H1 (cell line): ENCODE measurements at regions not wholly inside any gene's neighbourhood (a gene's known extent, or its start where the extent isn't known, plus 50 kb on each side); places are given as distances from the start of the nearest gene placed in this dataset.

ENCODE experiments used
- CTCF ChIA-PET: fragments of 300-600 bp; sonication (Branson Sonifier 250); formaldehyde crosslinking; loops from one replicate; lab custom pipeline; 2021; ENCODE audit not compliant: partially characterized antibody; lab: Charles Lee
- POLR2A ChIA-PET: fragments of 300-600 bp; sonication (Branson Sonifier 250); formaldehyde crosslinking; loops from one replicate; lab custom pipeline; 2021; ENCODE audit warnings: inconsistent platforms; ENCODE audit not compliant: partially characterized antibody; lab: Charles Lee
- DNase-seq, 2 experiments: peaks; one replicate each; pipeline versions ENCODE4 v3.0.0 to v3.0.0-alpha.2; 2010 to 2022; ENCODE audit warnings: low spot score in 2 of 2, low read depth in 1 of 2, mixed read lengths in 1 of 2
- FAIRE-seq: peaks from 2 replicates; lab custom pipeline; 2011; peaks lifted over from hg19 to GRCh38; lab: Jason Lieb, UNC
- H2AFZ ChIP-seq: 2 replicates; pipeline ENCODE4 v1.8.1; 2012; ENCODE audit warnings: low read length, inconsistent platforms
- H2AK5ac ChIP-seq: 2 replicates; pipeline ENCODE4 v1.6.1; 2013; ENCODE audit warnings: low read depth, low read length
- H2BK120ac ChIP-seq: replicated peaks from 2 replicates; pipeline ENCODE3; 2013; ENCODE audit warnings: low read depth, low read length, inconsistent platforms
- H2BK12ac ChIP-seq: 2 replicates; pipeline ENCODE4 v1.6.1; 2013; ENCODE audit warnings: low read depth, low read length
- H2BK15ac ChIP-seq: 2 replicates; pipeline ENCODE4 v1.6.1; 2013; ENCODE audit warnings: low read length
- H2BK20ac ChIP-seq: 2 replicates; pipeline ENCODE4 v1.6.1; 2013; ENCODE audit warnings: low read length
- H2BK5ac ChIP-seq: 2 replicates; pipeline ENCODE4 v1.6.1; 2013; ENCODE audit warnings: low read depth, low read length
- H3K14ac ChIP-seq: 2 replicates; pipeline ENCODE4 v1.6.1; 2013; ENCODE audit warnings: inconsistent platforms; ENCODE audit not compliant: insufficient read length
- H3K18ac ChIP-seq: 2 replicates; pipeline ENCODE4 v1.6.1; 2013; ENCODE audit warnings: low read length; ENCODE audit errors: extremely low read depth
- H3K23ac ChIP-seq: 2 replicates; pipeline ENCODE4 v1.6.1; 2013; ENCODE audit warnings: inconsistent platforms; ENCODE audit not compliant: insufficient read length
- H3K23me2 ChIP-seq: 2 replicates; pipeline ENCODE4 v1.6.1; 2013; ENCODE audit warnings: low read depth, low read length
- H3K27ac ChIP-seq: 2 replicates; pipeline ENCODE4 v1.6.1; 2011; ENCODE audit warnings: low read depth, low read length, inconsistent platforms
- H3K27me3 ChIP-seq, 4 experiments: replicated peaks in 1 of 4; 1 replicate in 1 of 4; 2 replicates in 3 of 4; pipeline versions ENCODE4 v1.6.1 to v1.8.1; 2011 to 2013; ENCODE audit warnings: low read length in 3 of 4, mild to moderate bottlenecking in 3 of 4, inconsistent platforms in 2 of 4, mixed read lengths in 2 of 4, moderate library complexity in 1 of 4; ENCODE audit not compliant: control insufficient read depth in 3 of 4, insufficient read depth in 3 of 4; ENCODE audit errors: extremely low read depth in 1 of 4
- H3K36me3 ChIP-seq, 4 experiments: 2 replicates each; pipeline versions ENCODE4 v1.6.1 to v1.8.1; 2011 to 2013; ENCODE audit warnings: mild to moderate bottlenecking in 4 of 4, low read length in 3 of 4, moderate library complexity in 2 of 4, control low read depth in 1 of 4, inconsistent platforms in 1 of 4; ENCODE audit not compliant: insufficient read depth in 4 of 4, control insufficient read depth in 2 of 4
- H3K4ac ChIP-seq: replicated peaks from 2 replicates; pipeline ENCODE3; 2013; ENCODE audit warnings: low read length, low read depth, mixed read lengths, inconsistent platforms; ENCODE audit not compliant: insufficient read length
- H3K4me1 ChIP-seq, 4 experiments: replicated peaks in 1 of 4; 1 replicate in 1 of 4; 2 replicates in 3 of 4; pipeline versions ENCODE4 v1.6.1 to v1.8.1; 2011 to 2013; ENCODE audit warnings: low read length in 3 of 4, inconsistent platforms in 2 of 4, mixed read lengths in 1 of 4; ENCODE audit not compliant: insufficient read depth in 4 of 4, control insufficient read depth in 3 of 4
- H3K4me2 ChIP-seq, 2 experiments: 2 replicates each; pipeline versions ENCODE4 v1.6.1 to v1.8.1; 2011 to 2013; ENCODE audit warnings: low read depth in 2 of 2, low read length in 2 of 2, control low read depth in 1 of 2, inconsistent platforms in 1 of 2, mild to moderate bottlenecking in 1 of 2; ENCODE audit not compliant: insufficient read depth in 1 of 2
- H3K4me3 ChIP-seq, 4 experiments: fragments of 200-600, 300-600 bp in 1 of 4; sonication (generic), shearing (Covaris generic), sonication (Bioruptor Twin) in 1 of 4; 2 replicates each; pipeline versions ENCODE4 v1.5.1 to v1.8.1; 2011 to 2016; ENCODE audit warnings: low read length in 4 of 4, low read depth in 3 of 4, control low read depth in 2 of 4, inconsistent platforms in 2 of 4, mild to moderate bottlenecking in 2 of 4, mixed read lengths in 1 of 4, moderate library complexity in 1 of 4; ENCODE audit not compliant: insufficient read depth in 2 of 4; ENCODE audit errors: extremely low read depth in 1 of 4
- H3K56ac ChIP-seq: replicated peaks from 2 replicates; pipeline ENCODE3; 2013; ENCODE audit warnings: low read depth, mild to moderate bottlenecking, mixed read lengths, low read length, inconsistent platforms; ENCODE audit not compliant: insufficient read length
- H3K79me1 ChIP-seq: 2 replicates; pipeline ENCODE4 v1.6.1; 2013; ENCODE audit warnings: low read depth, low read length, control low read depth
- H3K79me2 ChIP-seq, 2 experiments: 2 replicates each; pipeline versions ENCODE4 v1.6.1 to v1.8.1; 2012 to 2013; ENCODE audit warnings: low read length in 2 of 2, mild to moderate bottlenecking in 2 of 2, inconsistent platforms in 1 of 2; ENCODE audit not compliant: insufficient read depth in 2 of 2, control insufficient read depth in 1 of 2
- H3K9ac ChIP-seq, 4 experiments: replicated peaks in 1 of 4; 1 replicate in 1 of 4; 2 replicates in 3 of 4; pipeline versions ENCODE4 v1.6.1 to v1.8.1; 2011 to 2013; ENCODE audit warnings: low read depth in 3 of 4, low read length in 3 of 4, control low read depth in 2 of 4, mild to moderate bottlenecking in 2 of 4, moderate library complexity in 2 of 4, inconsistent platforms in 1 of 4; ENCODE audit errors: extremely low read depth in 1 of 4
- H3K9me3 ChIP-seq, 2 experiments: 2 replicates each; pipeline versions ENCODE4 v1.6.1 to v1.8.1; 2012 to 2013; ENCODE audit warnings: mild to moderate bottlenecking in 2 of 2, moderate library complexity in 2 of 2, control low read depth in 1 of 2, inconsistent platforms in 1 of 2, low read depth in 1 of 2, low read length in 1 of 2, mixed read lengths in 1 of 2; ENCODE audit not compliant: insufficient read depth in 2 of 2
- H4K20me1 ChIP-seq, 2 experiments: replicated peaks in 1 of 2; 2 replicates each; pipeline versions ENCODE3 to v1.8.1; 2011 to 2013; ENCODE audit warnings: inconsistent platforms in 2 of 2, low read length in 2 of 2, mild to moderate bottlenecking in 1 of 2; ENCODE audit not compliant: insufficient read depth in 2 of 2, control insufficient read depth in 1 of 2
- H4K5ac ChIP-seq: 2 replicates; pipeline ENCODE4 v1.6.1; 2013; ENCODE audit warnings: low read length, low read depth, mixed read lengths, inconsistent platforms; ENCODE audit not compliant: insufficient read length
- H4K8ac ChIP-seq: 2 replicates; pipeline ENCODE4 v1.8.0; 2013; ENCODE audit warnings: mild to moderate bottlenecking, moderate library complexity, low read length, inconsistent platforms; ENCODE audit not compliant: insufficient read depth; ENCODE audit errors: extremely low read depth
- H4K91ac ChIP-seq: replicated peaks from 2 replicates; pipeline ENCODE3; 2013; ENCODE audit warnings: low read length, mixed read lengths, inconsistent platforms; ENCODE audit not compliant: insufficient read length
- CEBPB ChIP-seq: IDR thresholded peaks from 2 replicates; pipeline ENCODE4 v1.6.1; 2012; ENCODE audit warnings: low read depth, low read length
- NANOG ChIP-seq: IDR thresholded peaks from 2 replicates; pipeline ENCODE4 v1.6.1; 2011; ENCODE audit warnings: low read length, low read depth, mild to moderate bottlenecking, inconsistent platforms; ENCODE audit not compliant: insufficient read depth, poor library complexity, severe bottlenecking
- WGBS, 2 experiments: shearing (Covaris generic) in 1 of 2; methylation state at CpG; one replicate each; pipeline versions ENCODE4 v1.1.6 to v1.1.7; 2013 to 2015; ENCODE audit warnings: low lambda C conversion rate in 2 of 2, mixed read lengths in 2 of 2, inconsistent platforms in 1 of 2, low coverage in 1 of 2, missing lambda C conversion rate in 1 of 2; ENCODE audit not compliant: insufficient replicate concordance in 2 of 2, insufficient coverage in 1 of 2, insufficient read length in 1 of 2; ENCODE audit errors: extremely low coverage in 1 of 2, missing lambda C conversion rate in 1 of 2; 5-methylcytosine and 5-hydroxymethylcytosine counted together

DNA sequence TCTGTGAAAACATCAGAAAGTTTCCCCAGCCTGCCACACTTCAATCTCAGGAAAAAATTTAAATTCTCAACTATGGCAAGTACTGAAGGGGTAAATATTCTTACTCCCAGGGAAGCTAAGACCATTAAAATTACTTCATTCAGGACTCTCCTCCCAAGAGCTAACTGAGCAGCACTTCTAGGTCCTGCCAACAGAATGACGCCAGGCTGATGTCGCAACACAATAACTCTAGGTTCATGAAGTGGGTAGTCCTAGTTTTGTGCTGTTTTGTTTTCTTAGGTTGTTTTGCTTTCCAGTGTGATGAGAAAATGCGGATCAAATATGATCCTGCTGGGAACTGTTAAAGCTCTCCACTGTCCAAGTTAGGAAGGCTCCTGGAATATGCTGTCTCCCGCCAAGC lies 180.0 kb downstream of the NKX6-1 start:
- peaks cover 0 to 4% (median 0%) of the 10 kb centered on the region in 4 experiments; a peak in 1 of 7 replicates for H3K4me1 ChIP-seq
- no peak overlapping the region for H2BK12ac ChIP-seq
- no peaks in the 10 kb centered on the region for H3K79me2 ChIP-seq
- no peak overlapping the region for H3K27ac ChIP-seq
- no peak overlapping the region for H4K8ac ChIP-seq
- no peak overlapping the region for H4K5ac ChIP-seq
- H3K79me1 ChIP-seq = no peaks in the 10 kb centered on the region
- no peak overlapping the region for H3K18ac ChIP-seq
- H3K23ac ChIP-seq = no peak overlapping the region
- TF ChIP-seq CEBPB = peak; percentile 83
- no peak for TF ChIP-seq NANOG
- no peak overlapping the region for H4K91ac ChIP-seq
- POLR2A ChIA-PET = no interaction called here
- no peak overlapping the region for H2BK20ac ChIP-seq
- no peak overlapping the region for H3K14ac ChIP-seq
- H2BK120ac ChIP-seq = no peak overlapping the region
- no peaks in the 10 kb centered on the region for H4K20me1 ChIP-seq
- no peak overlapping the region for H2BK5ac ChIP-seq
- H3K9ac ChIP-seq = no peak overlapping the region
- H2BK15ac ChIP-seq = no peak overlapping the region
- no peak overlapping the region for H3K4me2 ChIP-seq
- no peaks in the 10 kb centered on the region for H3K36me3 ChIP-seq
- CTCF ChIA-PET = interaction anchor here (0.7 kb wide), 1 partner anchor 422 kb away, joined by 3 read pairs; no protein-coding TSS in a partner anchor
- H3K27me3 ChIP-seq = no peaks in the 10 kb centered on the region
- no peaks in the 10 kb centered on the region for H3K9me3 ChIP-seq
- DNase-seq = no peak
- FAIRE-seq = no peak
- H3K23me2 ChIP-seq = no peaks in the 10 kb centered on the region
- H3K4ac ChIP-seq = no peak overlapping the region
- H3K4me3 ChIP-seq = no peak overlapping the region
- H2AK5ac ChIP-seq = no peak overlapping the region
- H2AFZ ChIP-seq = peak overlapping the region; percentile 15; the same call in 1 of the 2 replicates
- H3K56ac ChIP-seq = no peak overlapping the region
- 88% methylated on average over 4 of the region's 4 CpGs; no CpG with 5 or more reads in 1 of the 2 experiments for WGBS, 2 experiments
